BJ (cell line): ENCODE measurements at regions not wholly inside any gene's neighbourhood (a gene's known extent, or its start where the extent isn't known, plus 50 kb on each side); places are given as distances from the start of the nearest gene placed in this dataset.

Experiments used
- CTCF ChIA-PET: fragments of 350-600 bp; formaldehyde crosslinking; extraction: SDS; loops from one replicate; lab custom pipeline; 2021; ENCODE audit warnings: antibody characterized with exemption, inconsistent platforms; lab: Yijun Ruan, JAX
- POLR2A ChIA-PET: fragments of 300-600 bp; sonication (Branson Sonifier 250); formaldehyde crosslinking; extraction: SDS; loops from one replicate; lab custom pipeline; 2021; ENCODE audit warnings: antibody characterized with exemption; lab: Charles Lee
- DNase-seq: peaks from one replicate; pipeline ENCODE4 v3.0.0-alpha.2; 2011; ENCODE audit warnings: low read depth
- H3K27me3 ChIP-seq: 2 replicates; pipeline ENCODE4 v1.6.0; 2011; ENCODE audit warnings: low read length; ENCODE audit not compliant: control insufficient read depth, insufficient read depth
- H3K36me3 ChIP-seq: 2 replicates; pipeline ENCODE4 v1.5.1; 2011; ENCODE audit warnings: low read length; ENCODE audit not compliant: control insufficient read depth, insufficient read depth
- H3K4me3 ChIP-seq: 2 replicates; pipeline ENCODE4 v1.5.1; 2011; ENCODE audit warnings: low read depth, mild to moderate bottlenecking, control low read depth, low read length
- CTCF ChIP-seq: IDR thresholded peaks from 2 replicates; pipeline ENCODE4 v1.5.1; 2011; ENCODE audit warnings: low read depth, mild to moderate bottlenecking, control low read depth, inconsistent platforms, low read length, moderate library complexity; ENCODE audit not compliant: insufficient read depth

- H3K27me3 ChIP-seq: no peaks in the 10 kb centered on the region
- TF ChIP-seq CTCF: no peak
- DNase-seq: no peak
- H3K36me3 ChIP-seq: no peaks in the 10 kb centered on the region
- no peak overlapping the region for H3K4me3 ChIP-seq
- ChIA-PET POLR2A (no interaction called here), CTCF (no interaction called here)
Measured at GRCh38 chr18:30271716-30272115, 770.8 kb downstream of the DSC3 start.

- TF ChIP-seq CTCF: no peak
- no peak overlapping the region for H3K4me3 ChIP-seq
- no peaks in the 10 kb centered on the region for H3K27me3 ChIP-seq
- CTCF ChIA-PET: interaction anchor here (0.6 kb wide), 1 partner anchor 1896 kb away, joined by 4 read pairs; no protein-coding TSS in a partner anchor
- no peaks in the 10 kb centered on the region for H3K36me3 ChIP-seq
- no peak for DNase-seq
- POLR2A ChIA-PET: no interaction called here
Measured at GRCh38 chr18:30265190-30265589, 777.4 kb downstream of the DSC3 start.

GRCh38 chr18:30254331-30254730 is 788.2 kb downstream of the DSC3 start:
- no peak for DNase-seq
- TF ChIP-seq CTCF: no peak
- no peak overlapping the region for H3K4me3 ChIP-seq
- no peaks in the 10 kb centered on the region for H3K27me3 ChIP-seq
- H3K36me3 ChIP-seq: no peaks in the 10 kb centered on the region
- POLR2A ChIA-PET: no interaction called here
- CTCF ChIA-PET: interaction anchor here (0.6 kb wide), 1 partner anchor 107 kb away, joined by 3 read pairs; no protein-coding TSS in a partner anchor

GRCh38 chr18:30248056-30248455 is 794.5 kb downstream of the DSC3 start:
- ChIA-PET POLR2A (no interaction called here), CTCF (no interaction called here)
- no peak for DNase-seq
- H3K4me3 ChIP-seq: no peak overlapping the region
- no peaks in the 10 kb centered on the region for H3K27me3 ChIP-seq
- no peaks in the 10 kb centered on the region for H3K36me3 ChIP-seq
- no peak for TF ChIP-seq CTCF

GRCh38 chr18:30245766-30246455 is 796.6 kb downstream of the DSC3 start:
- POLR2A ChIA-PET: no interaction called here
- CTCF ChIA-PET: no interaction called here

More at GRCh38 chr18:30245766-30246455, 796.6 kb downstream of the DSC3 start:
- DNase-seq: no peak
- Histone ChIP-seq H3K27me3 (no peaks in the 10 kb centered on the region), H3K4me3 (no peak overlapping the region), H3K36me3 (no peaks in the 10 kb centered on the region)
- no peak for TF ChIP-seq CTCF
